ENCODE measurements at regions not wholly inside any gene's neighbourhood (a gene's known extent, or its start where the extent isn't known, plus 50 kb on each side); places are given as distances from the start of the nearest gene placed in this dataset.

DNA sequence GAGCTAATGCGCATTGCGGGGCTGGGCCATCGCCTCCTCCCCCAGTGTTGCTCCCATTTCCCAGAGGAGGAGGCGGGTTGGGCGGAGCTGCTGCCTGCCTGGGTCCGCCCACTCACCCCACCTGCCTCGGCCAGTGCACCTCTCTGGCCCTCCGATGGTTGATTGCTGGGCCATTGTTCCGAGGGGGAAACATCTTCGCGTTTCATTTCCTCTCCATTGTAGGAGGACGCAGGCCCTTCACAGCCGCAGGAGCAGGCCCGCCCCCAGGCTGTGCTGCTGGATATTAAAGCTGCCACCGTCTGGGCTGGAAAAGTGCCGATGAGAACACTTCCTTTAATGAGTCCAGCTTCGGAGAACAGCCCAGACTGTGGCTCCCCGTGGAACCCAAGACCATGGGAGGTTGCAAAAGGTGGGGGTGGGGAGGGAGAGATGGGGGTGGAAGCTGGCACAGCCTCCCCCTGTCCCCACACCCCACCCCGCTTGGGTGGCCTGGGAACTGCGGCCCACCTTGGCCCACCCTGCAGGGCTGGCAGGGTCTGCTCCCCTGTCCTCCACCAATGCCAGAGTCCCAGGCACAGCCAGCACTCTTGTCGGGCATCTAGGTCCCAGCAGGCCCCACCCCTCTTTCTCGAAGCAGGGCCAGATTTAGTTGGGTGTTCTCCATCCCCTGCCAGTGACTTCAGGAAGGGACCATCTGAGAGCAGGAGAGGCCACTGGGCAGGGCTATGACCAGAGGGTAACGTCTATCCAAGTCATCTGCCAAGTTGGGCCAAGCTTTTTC lies 96.6 kb downstream of the ADRA2C start:
- Histone ChIP-seq H3K9me3 (no peaks in the 10 kb centered on the region), H3K27ac (peak overlapping the region in 1 of 4 donors; percentile 22), H3K4me3 (no peak overlapping the region), H3K4me1 (peaks cover 0 to 5% (median 0%) of the 10 kb centered on the region in 3 donors), H3K36me3 (no peaks in the 10 kb centered on the region), H3K27me3 (peaks cover 0 to 98% (median 0%) of the 10 kb centered on the region in 4 donors)
- no peak for DNase-seq
- TF ChIP-seq CTCF (IDR thresholded peaks at IDR 0.05) = no peak
- TF ChIP-seq POLR2A (IDR thresholded peaks at IDR 0.05) = no peak
- intact Hi-C loops (cut with DNase I) = no loop called here
- 23 to 49% methylated on average over 4 to 5 of the region's 23 CpGs for WGBS, 2 donors

GRCh38 chr4:3863841-3864741 lies 97.9 kb downstream of the ADRA2C start:
- WGBS, 2 donors = 58 to 69% methylated on average over 12 to 14 of the region's 33 CpGs
- TF ChIP-seq POLR2A (IDR thresholded peaks at IDR 0.05) (no peak), CTCF (IDR thresholded peaks at IDR 0.05) (no peak)
- Histone ChIP-seq H3K4me1 (peaks cover 0 to 5% (median 0%) of the 10 kb centered on the region in 3 donors), H3K36me3 (no peaks in the 10 kb centered on the region), H3K9me3 (no peaks in the 10 kb centered on the region), H3K4me3 (no peak overlapping the region), H3K27ac (no peak overlapping the region), H3K27me3 (peaks cover 0 to 97% (median 0%) of the 10 kb centered on the region in 4 donors)
- DNase-seq = no peak
- intact Hi-C loops (cut with DNase I) = no loop called here

DNA sequence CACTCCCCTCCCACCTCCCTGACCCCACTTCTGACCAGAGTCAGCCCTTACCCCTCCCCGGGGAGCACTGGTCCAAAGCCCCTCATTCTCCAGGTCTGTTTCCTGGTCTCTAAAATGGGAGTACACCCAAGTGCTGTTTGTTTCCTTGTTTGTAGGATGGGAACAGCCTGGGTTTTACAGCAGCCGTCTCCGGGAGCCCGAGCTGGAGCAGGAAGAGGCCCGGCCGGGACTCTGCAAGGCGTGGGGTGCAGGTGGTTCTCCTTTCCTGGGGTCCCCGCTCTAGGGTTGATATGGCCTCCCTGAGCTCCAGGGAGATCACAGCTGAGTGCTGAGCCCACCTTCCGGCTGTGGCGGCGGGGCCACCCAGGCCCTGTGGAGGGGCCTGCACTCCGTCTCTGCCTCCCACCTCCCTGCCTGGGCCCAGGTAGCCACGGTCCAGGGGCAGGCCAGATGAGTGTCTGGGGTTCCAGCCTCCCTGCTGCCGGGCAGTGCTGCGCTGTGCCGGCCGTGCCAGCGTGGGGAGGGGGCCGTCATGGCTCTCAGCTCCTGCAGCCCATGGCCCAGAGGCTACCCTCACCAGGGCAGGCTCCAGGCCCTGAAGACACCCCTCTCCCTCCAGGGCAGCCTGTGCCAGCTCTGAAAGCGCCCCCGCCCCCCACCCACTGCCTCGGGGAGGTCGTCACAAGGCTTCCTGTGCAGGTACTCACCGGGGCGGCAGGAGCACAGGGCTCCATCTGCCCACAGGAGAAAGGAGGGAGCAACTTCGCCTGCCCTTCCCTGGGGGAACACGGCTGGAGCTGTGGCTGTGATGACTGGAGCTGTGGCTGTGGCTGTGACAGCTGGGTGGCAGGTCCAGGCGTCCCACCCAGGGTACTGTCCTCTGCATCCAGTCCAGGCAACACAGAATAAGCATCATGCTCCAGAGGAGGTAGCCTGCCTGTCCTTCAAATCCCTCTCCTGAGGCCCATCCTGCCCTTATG lies 98.8 kb downstream of the ADRA2C start:
- intact Hi-C loops (cut with DNase I) = no loop called here
- Histone ChIP-seq H3K27me3 (peaks cover 0 to 97% (median 0%) of the 10 kb centered on the region in 4 donors), H3K9me3 (no peaks in the 10 kb centered on the region), H3K27ac (no peak overlapping the region), H3K36me3 (no peaks in the 10 kb centered on the region), H3K4me3 (no peak overlapping the region), H3K4me1 (peaks cover 0 to 5% (median 0%) of the 10 kb centered on the region in 3 donors)
- TF ChIP-seq CTCF (IDR thresholded peaks at IDR 0.05) (no peak), POLR2A (IDR thresholded peaks at IDR 0.05) (no peak)
- 53 to 71% methylated on average over 1 to 10 of the region's 28 CpGs for WGBS, 2 donors
- no peak for DNase-seq

DNA sequence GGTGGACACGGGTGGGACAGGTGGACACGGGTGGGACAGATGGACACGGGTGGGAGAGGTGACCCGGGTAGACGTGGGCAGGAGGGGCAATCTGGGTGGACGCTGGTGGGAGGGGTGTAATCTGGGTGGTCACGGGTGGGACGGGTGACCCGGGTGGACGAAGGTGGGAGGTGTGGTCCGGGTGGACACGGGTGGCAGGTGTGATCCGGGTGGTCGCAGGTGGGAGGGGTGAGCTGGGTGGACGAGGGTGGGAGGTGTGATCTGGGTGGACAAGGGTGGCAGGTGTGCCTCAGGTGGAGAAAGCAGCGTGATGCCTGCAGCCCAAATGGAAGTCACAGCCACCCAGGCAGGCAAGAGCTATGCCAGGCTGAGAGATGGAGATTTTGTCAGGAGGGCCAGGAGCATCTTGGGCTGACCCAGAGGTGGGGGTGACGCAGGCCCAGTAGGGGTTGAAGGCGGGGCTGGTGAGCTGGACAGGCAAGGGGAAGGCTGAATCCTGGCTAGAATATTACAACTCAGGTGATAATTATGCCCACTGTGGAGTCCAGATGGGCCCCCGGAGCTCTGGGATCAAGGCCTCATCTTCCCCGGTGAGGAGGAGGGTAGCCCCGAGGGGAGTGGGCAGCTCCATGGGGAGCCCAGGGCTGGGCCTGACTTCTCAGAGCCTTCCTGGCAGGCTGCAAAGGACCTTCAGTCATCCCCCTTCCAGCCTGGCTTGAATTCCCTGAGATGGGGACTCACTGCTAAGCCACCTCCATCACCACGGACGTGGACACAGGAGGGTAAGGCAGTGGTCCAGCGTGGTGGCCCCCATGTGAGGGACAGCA lies 100.0 kb downstream of the ADRA2C start:
- peaks cover 0 to 7% (median 0%) of the 10 kb centered on the region in 3 donors for H3K4me1 ChIP-seq
- H3K27me3 ChIP-seq = peaks cover 0 to 97% (median 1%) of the 10 kb centered on the region in 4 donors
- intact Hi-C loops (cut with DNase I) = no loop called here
- no peak overlapping the region for H3K27ac ChIP-seq
- no peak overlapping the region for H3K4me3 ChIP-seq
- 75 to 77% methylated on average over 21 to 24 of the region's 24 CpGs for WGBS, 2 donors
- DNase-seq = no peak
- H3K36me3 ChIP-seq = no peaks in the 10 kb centered on the region
- no peaks in the 10 kb centered on the region for H3K9me3 ChIP-seq
- TF ChIP-seq POLR2A (IDR thresholded peaks at IDR 0.05) = no peak
